ENCODE measurements at regions not wholly inside any gene's neighbourhood (a gene's known extent, or its start where the extent isn't known, plus 50 kb on each side); places are given as distances from the start of the nearest gene placed in this dataset.
"Not testable (repeated sequence)": the region's sequence is repeated elsewhere in the genome, so short reads cannot be mapped to it uniquely, and the experiment has no call there.

DNA sequence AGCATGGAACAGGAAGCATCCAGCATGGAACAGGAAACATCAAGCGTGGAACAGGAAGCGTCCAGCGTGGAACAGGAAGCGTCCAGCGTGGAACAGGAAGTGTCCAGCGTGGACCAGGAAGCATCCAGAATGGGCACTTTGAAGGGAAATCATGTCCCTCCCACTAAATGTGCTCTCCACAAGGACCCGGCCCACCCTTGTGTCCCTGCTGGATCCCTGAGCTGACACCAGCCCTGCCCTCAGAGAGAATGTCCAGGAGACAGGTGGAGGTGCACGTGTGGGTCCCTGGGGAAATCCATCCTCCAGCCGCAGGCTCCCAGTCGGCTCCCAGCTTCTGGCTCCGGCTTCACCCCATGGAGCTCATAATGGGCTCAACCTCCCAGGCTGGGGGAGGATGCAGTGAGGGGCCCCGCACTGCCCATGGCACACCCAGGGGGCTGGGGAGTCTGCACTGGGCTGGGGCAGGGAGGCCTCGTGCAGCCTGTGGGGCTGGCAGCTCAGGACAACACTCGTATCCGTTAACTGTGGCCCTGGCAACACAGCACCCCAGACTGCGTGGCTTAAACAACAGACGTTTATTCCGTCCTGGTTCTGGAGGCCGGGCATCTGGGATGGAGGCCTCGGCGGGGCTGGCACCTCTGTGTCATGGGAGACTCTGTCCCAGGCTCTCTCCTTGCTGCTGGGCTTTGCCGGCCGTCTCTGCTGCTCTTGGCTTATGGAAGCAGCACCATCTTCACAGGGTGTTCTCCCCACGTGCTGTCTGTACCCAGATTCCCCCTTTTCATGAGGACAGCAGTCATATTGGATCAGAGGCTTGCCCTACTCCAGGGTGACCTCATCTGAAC is 104.8 kb downstream of the TMEM121 start:
- intact Hi-C loops (cut with micrococcal nuclease); H3K36me3 ChIP-seq (ENCODE audit: control insufficient read depth in 2 of 2, extremely low read depth in 1 of 2, insufficient read depth in 2 of 2, low read length in 2 of 2); H2AFZ ChIP-seq (ENCODE audit: low read depth, low read length); H3K9ac ChIP-seq (replicated peaks; ENCODE audit: extremely low read depth, insufficient read depth, low read length); FAIRE-seq; H3K27me3 ChIP-seq (ENCODE audit: control insufficient read depth in 2 of 2, insufficient read depth in 2 of 2, low read length in 2 of 2); CTCF ChIA-PET; H3K4me2 ChIP-seq (ENCODE audit: insufficient read depth, low read length); H3K4me1 ChIP-seq (ENCODE audit: control insufficient read depth, extremely low read depth, insufficient read depth, low read length); dilution Hi-C loops (cut with MboI; ENCODE audit: extremely low pct_ligation_motif_present, low sequenced_read_pairs); BruUV-seq (replicated peaks); H3K27ac ChIP-seq (ENCODE audit: insufficient read depth, low read depth, low read length); H3K4me3 ChIP-seq (replicated peaks in 1 of 3; ENCODE audit: insufficient read depth in 1 of 3, low read depth in 1 of 3, low read length in 3 of 3); H4K20me1 ChIP-seq (replicated peaks; ENCODE audit: control insufficient read depth, extremely low read depth, insufficient read depth, low read length); H3K9me3 ChIP-seq (replicated peaks; ENCODE audit: control insufficient read depth, insufficient read depth, low read length); H3K9me1 ChIP-seq (replicated peaks; ENCODE audit: control insufficient read depth, extremely low read depth, insufficient read depth, low read length); POLR2A ChIA-PET; H3K79me2 ChIP-seq (ENCODE audit: control insufficient read depth, insufficient read depth, low read length); DNase-seq (ENCODE audit: low read depth, low spot score): not testable (repeated sequence)

DNA sequence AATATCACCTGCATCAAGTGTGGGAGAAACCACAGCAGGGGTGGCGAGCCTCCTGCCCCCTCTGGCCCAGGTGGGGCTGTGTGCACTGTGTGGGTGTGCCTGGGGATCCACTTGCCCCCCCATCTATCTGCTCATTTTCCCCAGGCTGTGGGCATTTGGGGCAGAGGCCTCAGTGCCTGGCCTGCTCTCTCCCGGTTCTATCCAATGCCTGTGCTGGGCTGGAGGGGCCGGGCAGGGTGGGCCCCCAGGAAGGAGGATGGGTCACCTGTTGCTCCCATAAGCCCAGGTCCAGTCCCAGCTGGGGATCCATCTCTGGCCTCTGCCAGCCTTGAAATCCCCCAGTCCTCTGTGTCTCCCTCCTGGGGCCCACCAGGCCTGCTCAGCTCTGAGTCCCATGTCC is 105.6 kb downstream of the TMEM121 start:
- TF ChIP-seq POLR2AphosphoS5 (IDR thresholded peaks at IDR 0.05; ENCODE audit: insufficient read depth, low read depth, low read length) = no peak
- TF ChIP-seq GATA2 (IDR thresholded peaks at IDR 0.05; ENCODE audit: insufficient read depth, insufficient read length, low read depth, low read length) = no peak
- TF ChIP-seq FOS (IDR thresholded peaks at IDR 0.05; ENCODE audit: borderline replicate concordance, insufficient read depth, low read length) = no peak
- TF ChIP-seq MYC (IDR thresholded peaks at IDR 0.05; ENCODE audit: low read depth, low read length) = no peak
- TF ChIP-seq CTCF (IDR thresholded peaks at IDR 0.05; ENCODE audit: extremely low read depth in 1 of 2, insufficient read depth in 1 of 2, low read depth in 1 of 2, low read length in 2 of 2) = no peak
- TF ChIP-seq, protein P1, sequence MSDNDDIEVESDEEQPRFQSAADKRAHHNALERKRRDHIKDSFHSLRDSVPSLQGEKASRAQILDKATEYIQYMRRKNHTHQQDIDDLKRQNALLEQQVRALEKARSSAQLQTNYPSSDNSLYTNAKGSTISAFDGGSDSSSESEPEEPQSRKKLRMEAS (IDR thresholded peaks at IDR 0.05; ENCODE audit: insufficient read depth, insufficient read length) = no peak
- no peak for TF ChIP-seq POLR2A (IDR thresholded peaks at IDR 0.05; ENCODE audit: low read depth, low read length)
- no peaks in the 10 kb centered on the region for H3K9me1 ChIP-seq (replicated peaks; ENCODE audit: control insufficient read depth, extremely low read depth, insufficient read depth, low read length)
- no peaks in the 10 kb centered on the region for H4K20me1 ChIP-seq (replicated peaks; ENCODE audit: control insufficient read depth, extremely low read depth, insufficient read depth, low read length)
- H2AFZ ChIP-seq (ENCODE audit: low read depth, low read length) = no peak overlapping the region
- no peak overlapping the region for H3K4me2 ChIP-seq (ENCODE audit: insufficient read depth, low read length)
- dilution Hi-C loops (cut with MboI; ENCODE audit: extremely low pct_ligation_motif_present, low sequenced_read_pairs) (no loop called here), intact Hi-C loops (cut with micrococcal nuclease) (no loop called here)
- no peaks in the 10 kb centered on the region for H3K27me3 ChIP-seq (ENCODE audit: control insufficient read depth in 2 of 2, insufficient read depth in 2 of 2, low read length in 2 of 2)
- ChIA-PET POLR2A (no interaction called here), CTCF (no interaction called here)
- H3K27ac ChIP-seq (ENCODE audit: insufficient read depth, low read depth, low read length) = no peak overlapping the region
- no peak for FAIRE-seq
- no peak overlapping the region for H3K4me3 ChIP-seq (replicated peaks in 1 of 3; ENCODE audit: insufficient read depth in 1 of 3, low read depth in 1 of 3, low read length in 3 of 3)
- no TSS peak for BruUV-seq (replicated peaks)
- no peaks in the 10 kb centered on the region for H3K36me3 ChIP-seq (ENCODE audit: control insufficient read depth in 2 of 2, extremely low read depth in 1 of 2, insufficient read depth in 2 of 2, low read length in 2 of 2)
- H3K9me3 ChIP-seq (replicated peaks; ENCODE audit: control insufficient read depth, insufficient read depth, low read length) = peaks cover 2% of the 10 kb centered on the region
- no peaks in the 10 kb centered on the region for H3K79me2 ChIP-seq (ENCODE audit: control insufficient read depth, insufficient read depth, low read length)
- no peaks in the 10 kb centered on the region for H3K4me1 ChIP-seq (ENCODE audit: control insufficient read depth, extremely low read depth, insufficient read depth, low read length)
- no peak for DNase-seq (ENCODE audit: low read depth, low spot score)
- no peak overlapping the region for H3K9ac ChIP-seq (replicated peaks; ENCODE audit: extremely low read depth, insufficient read depth, low read length)

DNA sequence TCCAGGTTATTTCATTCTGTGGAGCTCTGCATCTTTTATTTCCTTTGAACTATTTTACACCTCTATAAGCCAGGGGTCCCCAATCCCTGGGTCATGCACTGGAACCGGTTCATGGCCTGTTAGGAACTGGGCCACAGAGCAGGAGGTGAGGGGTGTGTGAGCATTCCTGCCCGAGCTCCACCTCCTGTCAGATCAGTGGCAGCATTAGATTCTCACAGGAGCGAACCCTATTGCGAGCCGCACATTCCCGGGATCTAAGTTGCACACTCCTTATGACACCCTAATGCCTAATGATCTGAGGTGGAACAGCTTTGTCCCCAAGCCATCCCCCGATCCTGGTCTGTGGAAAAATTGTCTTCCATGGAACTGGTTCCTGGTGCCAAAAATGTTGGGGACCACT is 107.2 kb downstream of the TMEM121 start:
- H3K79me2 ChIP-seq (ENCODE audit: control insufficient read depth, insufficient read depth, low read length); BruUV-seq (replicated peaks); H3K9me1 ChIP-seq (replicated peaks; ENCODE audit: control insufficient read depth, extremely low read depth, insufficient read depth, low read length); H3K27ac ChIP-seq (ENCODE audit: insufficient read depth, low read depth, low read length); intact Hi-C loops (cut with micrococcal nuclease); H3K9me3 ChIP-seq (replicated peaks; ENCODE audit: control insufficient read depth, insufficient read depth, low read length); H3K27me3 ChIP-seq (ENCODE audit: control insufficient read depth in 2 of 2, insufficient read depth in 2 of 2, low read length in 2 of 2); DNase-seq (ENCODE audit: low read depth, low spot score); H3K4me3 ChIP-seq (replicated peaks in 1 of 3; ENCODE audit: insufficient read depth in 1 of 3, low read depth in 1 of 3, low read length in 3 of 3); H4K20me1 ChIP-seq (replicated peaks; ENCODE audit: control insufficient read depth, extremely low read depth, insufficient read depth, low read length); H3K4me2 ChIP-seq (ENCODE audit: insufficient read depth, low read length); H2AFZ ChIP-seq (ENCODE audit: low read depth, low read length); dilution Hi-C loops (cut with MboI; ENCODE audit: extremely low pct_ligation_motif_present, low sequenced_read_pairs); CTCF ChIA-PET; H3K4me1 ChIP-seq (ENCODE audit: control insufficient read depth, extremely low read depth, insufficient read depth, low read length); POLR2A ChIA-PET; H3K36me3 ChIP-seq (ENCODE audit: control insufficient read depth in 2 of 2, extremely low read depth in 1 of 2, insufficient read depth in 2 of 2, low read length in 2 of 2); FAIRE-seq; H3K9ac ChIP-seq (replicated peaks; ENCODE audit: extremely low read depth, insufficient read depth, low read length): not testable (repeated sequence)

All from endothelial cell of umbilical vein (primary cell).